Activated naive CD4-positive, alpha-beta T cell treated with Interleukin-2 at 50 U/mL for 16 hours (primary cell): ENCODE measurements at regions not wholly inside any gene's neighbourhood (a gene's known extent, or its start where the extent isn't known, plus 50 kb on each side); places are given as distances from the start of the nearest gene placed in this dataset.

ENCODE experiments used
- DNase-seq: peaks from one replicate; pipeline ENCODE4 v3.0.0-alpha.2; 2020

DNA sequence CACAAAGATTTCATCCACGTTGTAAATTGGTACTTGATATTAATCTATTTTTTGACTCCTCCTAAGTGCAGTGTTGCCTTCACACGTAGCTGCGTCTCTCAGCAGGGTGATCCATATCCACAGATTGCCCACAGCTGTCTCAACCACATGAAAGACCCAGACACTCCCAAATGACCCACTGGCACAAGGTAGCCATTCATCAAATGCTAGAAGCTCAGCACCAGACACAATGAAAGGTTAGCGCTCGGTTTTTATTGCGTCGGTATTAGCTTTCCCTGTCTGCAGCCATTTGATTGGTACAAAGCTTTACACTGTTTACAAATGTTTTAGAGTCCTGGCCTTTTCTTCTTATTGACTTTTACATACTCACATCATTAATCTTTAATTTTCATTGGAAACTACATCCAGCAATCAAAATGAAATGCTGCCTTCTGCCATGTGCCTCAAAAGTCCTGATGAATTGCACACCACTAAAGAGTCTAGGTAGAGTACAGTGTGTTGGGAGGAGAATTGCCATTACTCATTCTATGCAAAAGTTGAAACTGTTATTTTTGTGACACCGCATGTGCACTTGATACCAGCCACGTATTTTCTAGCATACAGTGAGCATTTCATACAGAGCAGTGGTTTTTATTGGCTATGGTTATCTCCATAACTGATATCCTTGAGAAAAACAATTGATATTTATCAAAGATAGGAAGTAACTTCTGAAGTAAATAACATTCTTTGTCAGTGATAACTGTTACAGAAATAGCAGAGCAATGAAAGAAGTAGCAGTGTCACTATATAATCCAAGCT, 127.3 kb upstream of the NUDT7 start:
- no peak for DNase-seq

DNA sequence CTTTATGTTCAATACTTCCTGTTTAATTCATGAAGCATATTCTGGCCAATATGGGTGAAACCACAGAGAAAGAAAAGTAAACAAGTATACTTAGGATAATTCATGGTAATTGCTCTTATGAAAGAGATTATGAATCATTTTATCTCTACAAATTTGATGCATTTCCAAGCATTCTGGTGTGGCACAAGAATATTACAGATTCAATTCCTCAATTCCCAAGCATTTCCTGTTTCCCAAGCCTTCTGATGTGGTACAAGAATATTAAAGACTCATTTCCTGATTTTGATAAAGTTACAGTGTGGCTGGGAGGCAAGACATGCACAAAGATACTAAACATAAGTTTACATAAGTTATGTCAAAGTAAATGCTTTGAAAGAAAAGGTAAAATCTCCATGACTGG, 126.1 kb upstream of the NUDT7 start:
- DNase-seq = no peak

DNA sequence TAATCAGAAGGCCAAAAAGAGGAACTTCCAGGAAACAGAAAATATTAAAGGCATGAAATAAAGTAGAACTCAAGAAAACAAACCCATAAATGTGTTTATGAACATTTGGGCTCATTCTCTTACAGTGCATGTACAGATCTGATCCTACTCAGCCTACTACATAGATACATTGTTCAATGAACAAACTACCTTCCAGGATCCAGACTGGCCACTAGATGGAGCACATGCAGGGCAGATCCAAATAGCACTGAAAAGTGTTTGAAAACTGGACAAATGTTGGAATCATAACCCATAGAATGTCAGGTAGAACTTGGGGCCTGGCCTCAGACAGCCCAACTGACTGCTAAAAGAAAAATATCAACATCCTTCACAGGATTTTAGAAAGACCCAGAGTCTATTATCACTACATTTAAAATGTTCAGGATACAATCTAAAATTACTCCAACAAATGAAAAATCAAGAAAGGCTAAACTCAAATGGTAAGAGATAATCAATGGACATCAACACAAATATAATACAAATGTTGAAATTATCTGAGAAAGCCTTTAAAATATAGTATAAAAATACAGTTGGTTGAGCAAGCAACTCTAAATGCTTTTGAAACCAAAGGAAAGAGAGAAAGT, 122.4 kb upstream of the NUDT7 start:
- DNase-seq = no peak

DNA sequence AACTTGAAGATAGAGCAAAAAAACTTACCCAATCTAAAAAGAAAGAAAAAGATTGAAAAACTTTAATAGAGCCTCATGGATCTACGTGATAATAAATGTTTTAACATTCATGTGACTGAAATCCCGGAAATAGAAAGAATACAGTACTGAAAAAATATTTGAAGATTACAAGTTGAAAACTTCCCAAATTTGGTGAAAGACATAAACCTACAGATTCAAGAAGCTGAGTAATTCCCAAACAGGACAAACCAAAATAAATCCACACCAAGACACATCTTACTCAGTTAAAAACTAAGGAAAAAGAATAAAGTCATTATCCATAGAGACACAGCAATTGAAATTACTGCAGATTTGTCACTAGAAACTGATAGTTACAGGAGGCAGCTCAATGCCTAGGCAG, 121.8 kb upstream of the NUDT7 start:
- DNase-seq = no peak

DNA sequence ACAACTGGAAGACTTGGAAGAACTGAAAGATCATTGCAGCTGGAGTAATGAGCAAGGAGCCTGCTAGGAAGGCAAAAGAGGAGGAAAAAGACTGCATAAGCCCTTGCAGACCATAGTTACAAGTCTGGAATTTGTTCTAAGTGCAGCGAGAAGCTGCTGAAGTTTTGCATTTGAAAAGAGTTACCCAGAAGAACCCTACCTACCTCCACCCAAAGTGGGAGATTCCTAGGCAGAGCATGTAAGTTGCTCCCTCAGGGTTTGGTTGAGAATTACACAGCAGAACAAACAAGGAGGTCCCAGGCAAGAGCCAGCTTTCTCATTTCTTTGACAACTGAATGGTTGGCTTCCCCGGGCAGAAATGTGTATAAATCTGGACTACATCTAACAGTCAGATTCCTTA, 118.7 kb upstream of the NUDT7 start:
- DNase-seq = no peak

DNA sequence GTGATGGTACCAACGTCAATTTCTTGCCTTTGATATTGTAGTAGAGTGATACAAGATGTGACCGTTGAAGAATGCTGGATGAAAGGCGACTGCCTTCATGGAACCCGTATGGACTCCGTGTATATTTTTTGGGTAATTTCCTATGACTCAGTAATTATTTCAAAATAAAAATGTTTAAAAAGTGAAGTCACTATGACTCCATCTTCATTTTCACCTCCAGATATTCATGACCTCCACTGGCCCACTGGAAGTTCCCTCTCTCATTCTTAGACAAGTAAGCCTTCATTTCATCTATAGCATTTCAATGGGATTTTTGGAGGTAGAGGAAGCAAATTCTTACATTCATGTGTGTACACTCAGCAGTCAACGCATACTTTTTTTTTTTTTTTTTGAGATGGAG, 111.8 kb upstream of the NUDT7 start:
- DNase-seq = no peak

DNA sequence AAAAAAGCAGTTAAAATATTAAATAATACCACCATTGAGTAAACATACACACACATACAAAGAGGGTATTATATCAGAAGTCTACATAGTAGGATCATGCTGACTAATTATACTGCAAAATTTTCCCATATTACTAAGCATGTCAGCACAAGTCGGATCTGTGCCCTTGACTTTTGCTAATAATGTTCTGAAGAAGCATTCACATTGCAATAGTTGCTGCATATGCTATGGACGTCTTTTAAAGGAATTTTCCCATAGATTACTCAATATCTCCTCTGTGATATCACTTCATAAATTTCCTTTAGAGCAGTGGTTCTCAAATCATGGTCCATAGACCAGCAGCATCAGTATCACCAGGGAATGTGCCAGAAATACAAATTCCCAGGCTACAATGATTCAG, 110.9 kb upstream of the NUDT7 start:
- no peak for DNase-seq

DNA sequence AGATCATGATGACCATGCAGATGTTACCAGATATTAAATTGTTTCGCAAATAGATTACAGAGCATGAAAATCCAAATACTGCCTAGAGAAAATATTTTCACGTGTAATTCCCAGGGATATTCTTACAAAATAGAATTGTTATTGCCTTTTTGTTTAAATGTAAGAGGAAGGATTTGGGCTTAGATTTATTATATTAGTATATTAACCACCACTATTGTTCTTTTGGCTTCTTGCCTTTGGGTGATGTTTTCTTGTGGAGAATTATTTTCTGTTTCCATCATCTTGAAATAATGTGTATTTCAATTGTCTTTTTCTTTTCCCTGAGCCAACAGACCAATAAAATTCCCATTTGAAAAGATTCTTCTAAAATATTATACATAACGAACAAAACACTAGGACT, 109.7 kb upstream of the NUDT7 start:
- DNase-seq = no peak

DNA sequence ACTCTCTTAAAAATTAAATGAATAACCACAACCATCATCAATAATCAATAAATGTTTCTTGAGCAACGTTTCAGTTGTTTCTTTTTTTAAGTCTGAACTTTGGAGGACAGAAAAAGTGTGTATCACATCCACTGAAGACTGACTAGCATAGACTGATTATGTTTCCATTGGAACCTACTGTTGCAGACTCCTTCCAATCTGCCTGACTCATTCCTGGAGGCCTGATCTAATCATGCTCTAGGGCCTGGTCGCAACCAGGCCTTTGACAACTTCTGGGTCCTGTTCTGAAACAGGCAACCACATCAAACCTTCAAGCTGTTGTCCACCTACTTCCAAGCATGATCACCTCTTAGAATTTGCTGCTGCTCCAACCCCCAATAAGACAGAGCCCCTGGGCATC, 109.2 kb upstream of the NUDT7 start:
- DNase-seq = no peak

DNA sequence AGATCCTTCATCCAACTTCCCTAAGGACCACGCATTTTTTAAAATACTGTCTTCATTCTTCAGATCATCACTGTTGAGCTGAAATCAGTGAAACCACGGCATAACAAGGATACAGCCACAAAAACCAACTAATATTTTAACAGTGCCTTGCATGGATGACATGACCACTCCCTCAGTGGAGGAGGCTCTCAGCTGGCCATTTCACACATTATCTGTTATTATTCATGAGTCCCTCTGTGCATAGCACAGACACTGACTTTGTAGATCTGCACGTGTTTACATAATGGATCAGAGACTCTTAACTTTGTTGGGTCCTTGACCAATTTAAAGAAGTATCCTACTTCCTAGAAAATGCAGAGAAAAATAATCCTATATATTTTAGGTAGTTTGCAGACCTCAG, 104.8 kb upstream of the NUDT7 start:
- DNase-seq = no peak

DNA sequence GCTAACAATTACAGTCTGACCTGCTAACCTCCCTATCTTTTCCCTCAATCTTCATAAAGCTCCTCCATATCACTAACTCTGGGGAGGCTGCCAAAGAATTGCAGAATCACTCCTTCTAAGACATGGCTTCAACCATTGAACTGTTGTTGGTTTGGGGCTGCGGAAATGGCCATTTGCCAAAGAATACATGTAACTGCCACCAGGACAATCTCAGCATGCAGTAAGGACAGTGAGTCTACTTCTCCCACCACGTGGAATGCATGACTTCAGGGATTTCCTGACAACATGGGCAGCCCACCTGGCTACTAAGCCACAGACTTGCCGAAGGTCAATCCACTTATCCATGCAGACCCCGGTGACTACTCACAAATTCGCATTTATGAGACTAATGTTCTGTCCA, 104.3 kb upstream of the NUDT7 start:
- no peak for DNase-seq

DNA sequence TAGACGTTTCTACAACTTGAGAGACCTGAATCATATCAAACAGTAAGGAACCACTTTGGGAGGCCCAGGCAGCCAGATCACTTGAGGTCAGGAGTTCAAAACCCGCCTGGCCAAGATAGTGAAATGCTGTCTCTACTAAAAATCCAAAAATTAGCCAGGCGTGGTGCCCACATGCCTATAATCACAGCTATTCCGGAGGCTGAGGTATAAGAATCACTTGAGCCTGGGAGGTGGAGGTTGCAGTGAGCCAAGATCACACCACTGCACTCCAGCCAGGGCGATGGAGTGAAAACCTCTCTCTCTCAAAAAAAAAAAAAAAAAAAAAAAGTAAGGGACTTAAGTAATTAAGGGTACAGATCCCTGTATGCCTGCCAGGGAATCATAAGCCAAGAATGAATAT, 103.4 kb upstream of the NUDT7 start:
- DNase-seq = no peak

DNA sequence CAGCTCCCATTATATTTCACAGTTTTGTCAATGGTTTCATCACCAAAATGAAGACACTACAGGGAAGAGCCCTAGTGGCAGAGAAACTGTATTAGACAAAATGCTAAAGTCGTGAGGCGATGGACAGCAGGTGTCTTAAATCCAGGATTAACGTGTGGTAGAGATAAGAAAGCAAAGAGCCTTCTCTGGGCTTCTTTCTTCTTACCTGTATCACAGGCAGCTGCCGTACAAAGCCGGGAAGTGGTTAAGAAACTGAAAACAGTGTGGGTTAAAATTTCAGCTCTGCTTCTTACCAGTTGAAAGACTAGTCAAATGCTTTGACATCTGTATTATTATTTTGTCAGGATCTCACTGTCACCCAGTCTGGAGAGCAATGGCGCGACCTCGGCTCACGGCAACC, 98.2 kb upstream of the NUDT7 start:
- no peak for DNase-seq

DNA sequence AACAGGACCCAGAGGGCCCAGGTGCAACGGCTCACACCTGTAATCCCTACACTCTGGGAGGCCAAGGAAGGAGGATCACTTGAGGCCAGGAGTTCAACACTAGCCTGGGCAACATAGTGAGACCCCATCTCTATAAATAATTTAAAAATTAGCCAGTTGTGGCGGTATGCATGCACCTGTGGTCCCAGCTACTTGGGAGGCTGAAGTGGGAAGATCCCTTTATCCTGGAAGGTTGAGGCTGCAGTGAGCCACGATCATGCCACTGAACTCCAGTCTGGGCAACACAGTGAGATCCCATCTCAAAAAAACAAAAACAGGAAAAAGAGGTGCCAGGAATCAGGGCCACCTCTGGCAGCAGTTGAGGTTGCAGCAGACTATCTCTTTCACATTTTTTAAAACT, 85.7 kb upstream of the NUDT7 start:
- no peak for DNase-seq

DNA sequence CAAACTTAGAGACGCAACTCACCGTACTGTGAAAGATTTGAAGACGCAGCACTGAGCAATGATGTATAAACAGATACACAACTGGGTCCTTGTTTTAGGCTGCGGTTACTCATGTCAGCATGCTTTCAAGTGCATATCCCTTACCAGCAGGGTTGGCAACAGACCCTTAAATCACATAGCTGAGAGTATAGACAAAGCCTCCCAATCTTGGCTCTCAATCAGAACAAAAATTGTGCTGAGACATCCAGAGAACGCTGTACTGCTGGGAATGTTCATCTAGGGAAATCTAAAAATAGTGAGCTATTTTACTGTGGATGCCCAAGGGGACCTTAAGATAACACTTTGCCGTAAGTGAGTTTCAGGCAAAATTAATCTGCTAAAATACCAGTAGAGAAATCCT, 84.4 kb upstream of the NUDT7 start:
- no peak for DNase-seq

DNA sequence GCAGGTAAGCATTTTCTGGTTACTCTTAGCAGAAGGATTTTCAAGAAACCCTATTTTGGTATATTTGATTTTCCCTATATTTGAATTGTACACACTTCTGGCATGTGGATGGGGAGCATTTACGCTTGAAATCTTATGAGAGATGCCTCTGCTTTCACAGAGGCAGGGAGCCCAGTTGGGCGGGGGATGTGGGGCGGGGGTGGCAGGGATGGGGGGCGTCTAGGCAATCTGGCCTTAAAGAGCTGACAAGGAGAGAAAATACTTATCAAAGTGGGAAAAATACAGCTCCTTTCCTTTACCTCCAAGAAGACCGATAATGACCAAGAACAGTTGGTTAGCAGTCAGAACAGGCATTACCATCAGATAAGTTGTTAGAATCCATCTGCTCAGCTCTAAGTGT, 79.1 kb upstream of the NUDT7 start:
- no peak for DNase-seq

DNA sequence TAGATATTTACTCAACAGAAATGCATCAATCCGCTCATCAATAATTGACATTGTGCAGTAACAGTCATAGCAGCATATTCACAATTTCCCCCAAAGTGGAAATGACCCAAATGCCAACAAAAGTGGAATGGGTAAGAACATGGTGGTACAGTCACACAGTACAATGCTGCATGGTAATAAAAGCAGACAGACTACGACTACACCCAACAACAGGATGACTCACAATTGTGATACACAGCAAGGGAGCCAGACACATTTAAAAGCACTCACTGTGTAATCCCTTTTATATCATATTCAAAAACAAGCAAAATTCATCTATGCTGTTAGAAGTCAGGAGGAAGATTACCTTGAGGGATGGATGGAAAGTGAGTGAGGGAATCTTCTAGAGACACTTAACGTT, 76.5 kb upstream of the NUDT7 start:
- DNase-seq = no peak

DNA sequence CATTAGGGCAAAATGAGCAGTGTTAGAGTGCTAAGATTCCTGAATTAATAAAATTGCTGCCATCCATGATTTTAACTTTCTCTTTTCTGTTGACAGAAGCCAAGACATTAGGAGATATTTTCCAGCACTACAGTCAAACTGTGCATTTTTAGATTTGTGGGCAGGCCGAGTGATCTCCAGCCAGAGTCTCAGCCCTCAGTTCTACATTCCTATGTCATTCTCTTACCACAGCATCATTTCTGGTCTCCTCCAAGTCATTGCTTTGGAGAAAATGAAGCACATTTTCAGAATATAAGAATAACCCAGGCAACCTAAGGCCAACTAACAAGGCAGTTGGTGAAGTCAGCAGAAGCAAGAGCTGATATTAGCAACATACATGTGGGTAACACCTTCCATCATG, 74.6 kb upstream of the NUDT7 start:
- no peak for DNase-seq

DNA sequence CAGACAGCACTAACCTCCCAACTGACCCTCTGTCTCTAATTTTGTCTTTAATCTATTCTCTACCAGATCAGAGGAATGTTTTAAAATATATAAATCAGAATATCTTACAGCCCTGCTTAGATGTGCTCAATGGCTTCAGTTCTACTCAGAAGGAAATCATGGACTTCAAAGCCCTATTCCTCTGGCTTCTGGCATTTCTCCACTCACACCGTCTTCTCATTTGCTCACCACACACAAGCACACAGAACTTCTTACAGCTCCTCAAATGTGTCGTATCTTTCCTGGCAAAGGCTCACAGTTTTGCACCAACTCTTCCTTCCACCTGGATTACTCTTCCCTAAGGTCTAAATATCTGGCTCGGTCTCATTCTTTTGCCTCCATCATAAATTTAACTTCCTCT, 71.6 kb upstream of the NUDT7 start:
- no peak for DNase-seq

DNA sequence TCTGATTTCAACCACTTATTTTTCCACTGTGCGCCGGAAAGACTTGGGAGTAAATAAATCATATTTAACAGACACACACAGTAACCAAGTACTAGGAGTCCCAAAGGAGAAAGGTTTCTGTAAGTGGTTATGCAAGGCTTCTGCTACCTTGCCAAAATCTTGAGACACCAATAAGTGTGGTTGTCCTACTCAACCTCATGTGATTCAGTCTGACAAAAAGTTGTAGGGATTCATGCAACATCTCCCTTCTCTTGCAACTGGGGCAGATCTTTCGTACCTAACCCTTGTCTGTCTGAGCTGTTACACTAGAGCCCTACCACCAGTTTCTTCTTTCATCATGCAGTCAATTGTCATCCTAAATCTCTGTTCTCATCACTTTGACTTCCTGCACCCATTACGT, 69.9 kb upstream of the NUDT7 start:
- DNase-seq = no peak

DNA sequence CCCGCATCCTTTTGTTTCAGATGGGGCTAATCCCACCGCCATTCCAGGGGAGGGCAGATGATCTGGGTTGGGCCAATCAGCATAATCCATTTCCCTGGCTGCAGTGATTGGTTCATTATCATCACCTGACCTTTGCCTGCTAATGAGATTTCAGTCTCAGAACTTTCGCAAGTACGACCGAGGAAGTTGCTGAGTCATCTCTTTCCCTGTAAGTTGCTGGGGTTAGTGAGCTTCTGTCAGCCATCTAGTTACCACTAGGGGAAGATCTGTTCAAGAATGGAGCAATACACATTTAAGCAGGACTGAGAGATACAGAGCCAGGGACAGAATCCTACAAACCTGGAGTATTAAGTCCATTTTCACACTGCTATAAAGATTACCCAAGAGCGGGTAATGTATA, 65.3 kb upstream of the NUDT7 start:
- DNase-seq = no peak

DNA sequence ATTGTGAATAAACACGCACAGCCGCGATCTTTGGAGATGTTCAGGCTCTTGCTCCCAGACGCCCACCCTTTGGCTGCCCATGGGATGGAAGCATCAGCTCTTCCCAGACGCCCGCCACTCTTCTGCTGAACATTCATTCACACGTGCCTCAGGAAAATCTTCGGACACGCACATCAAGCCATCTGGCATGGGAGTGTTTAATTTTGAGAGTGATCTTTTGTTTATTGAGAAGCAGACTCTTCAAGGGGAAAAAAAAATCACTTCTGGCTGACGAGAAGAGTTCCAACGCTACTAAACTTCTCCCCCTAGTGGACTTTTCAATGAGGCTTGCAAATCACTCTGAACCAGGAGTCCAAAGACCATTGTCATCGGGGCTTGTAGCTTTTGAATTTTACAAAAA, 62.0 kb upstream of the NUDT7 start:
- DNase-seq = no peak

DNA sequence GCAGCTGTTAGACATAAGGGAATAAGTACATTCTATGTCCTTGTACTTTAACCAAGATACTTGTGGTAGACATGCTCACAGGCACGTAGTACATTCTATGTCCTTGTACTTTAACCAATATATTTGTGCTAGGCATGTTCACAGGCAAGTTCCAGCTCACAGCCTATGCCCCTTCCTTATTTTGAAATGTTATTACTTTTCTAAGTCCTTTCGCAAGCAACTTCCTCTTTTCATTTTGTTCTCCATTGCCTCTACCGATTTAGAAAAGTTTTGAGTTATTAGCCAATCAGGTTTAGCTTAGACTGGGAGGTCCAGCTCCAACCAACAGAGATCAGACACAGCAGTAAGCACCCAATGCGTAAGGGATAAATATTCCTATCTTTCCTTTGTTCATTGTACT, 60.1 kb upstream of the NUDT7 start:
- DNase-seq = no peak

DNA sequence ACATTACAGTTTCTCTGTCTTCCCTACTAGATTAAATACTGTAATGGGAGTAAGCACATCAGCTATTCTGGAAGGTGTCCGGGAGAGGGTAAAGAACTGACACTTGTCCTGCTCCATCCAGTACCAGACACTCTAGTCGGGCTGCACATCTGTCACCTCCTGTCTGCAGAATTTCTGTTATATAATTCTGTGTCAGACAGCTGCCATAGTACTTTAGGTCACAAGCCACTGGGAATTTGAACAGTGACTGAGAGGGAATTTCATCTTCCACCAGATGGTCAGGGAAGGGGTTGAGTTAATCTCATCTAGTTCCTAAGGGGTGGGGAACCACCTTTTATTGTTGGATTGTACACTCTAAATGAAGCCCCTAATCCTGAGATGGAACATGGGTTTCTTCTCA, 58.6 kb upstream of the NUDT7 start:
- no peak for DNase-seq

DNA sequence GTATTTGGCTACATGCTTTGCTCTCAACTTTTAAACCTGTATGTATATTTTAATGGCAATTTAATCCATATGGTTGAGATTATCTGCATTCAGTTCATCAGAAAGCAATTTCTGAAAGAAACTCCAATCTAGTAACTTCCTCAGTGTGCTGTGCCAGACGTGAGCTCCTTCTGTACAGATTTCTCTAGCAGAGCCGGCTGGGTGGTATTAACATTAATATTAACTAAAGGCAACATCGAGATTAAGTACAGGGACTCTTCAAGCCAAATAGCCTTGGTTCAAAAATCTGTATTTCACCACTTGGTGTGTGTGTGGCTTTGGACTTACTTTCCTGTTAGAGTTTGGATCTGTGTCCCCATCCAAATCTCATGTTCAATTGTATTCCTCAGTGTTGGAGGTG, 55.5 kb upstream of the NUDT7 start:
- DNase-seq = no peak
